HG03439 (cell line): ENCODE measurements at regions not wholly inside any gene's neighbourhood (a gene's known extent, or its start where the extent isn't known, plus 50 kb on each side); places are given as distances from the start of the nearest gene placed in this dataset.
"Not testable (repeated sequence)": the region's sequence is repeated elsewhere in the genome, so short reads cannot be mapped to it uniquely, and the experiment has no call there.

Experiments
- ATAC-seq: cut with Tn5 transposase; IDR thresholded peaks from one replicate; pipeline ENCODE4 v1.9.1; 2021; ENCODE audit warnings: mild to moderate bottlenecking, moderate library complexity; ENCODE audit not compliant: unreplicated experiment

GRCh38 chr1:196005426-196005825, 602.8 kb downstream of the KCNT2 start:
- ATAC-seq: no peak

- ATAC-seq: not testable (repeated sequence)
These were observed 603.9 kb downstream of the KCNT2 start for GRCh38 chr1:196004388-196004787.

- ATAC-seq: no peak
These were observed 605.3 kb downstream of the KCNT2 start for GRCh38 chr1:196002906-196003305.

GRCh38 chr1:196002296-196002695, 605.9 kb downstream of the KCNT2 start:
- not testable (repeated sequence) for ATAC-seq

GRCh38 chr1:196001188-196001587, 607.1 kb downstream of the KCNT2 start:
- ATAC-seq: no peak

GRCh38 chr1:195999022-195999421, 609.2 kb downstream of the KCNT2 start:
- ATAC-seq: no peak

- no peak for ATAC-seq
These were observed 626.6 kb downstream of the KCNT2 start for GRCh38 chr1:195981448-195982139.

- no peak for ATAC-seq
These were observed 628.6 kb downstream of the KCNT2 start for GRCh38 chr1:195979646-195980045.

GRCh38 chr1:195973311-195973904, 634.8 kb downstream of the KCNT2 start:
- no peak for ATAC-seq

GRCh38 chr1:195971589-195971988, 636.7 kb downstream of the KCNT2 start:
- no peak for ATAC-seq

GRCh38 chr1:195970209-195970608, 638.0 kb downstream of the KCNT2 start:
- no peak for ATAC-seq

GRCh38 chr1:195965475-195965874, 642.8 kb downstream of the KCNT2 start:
- no peak for ATAC-seq

- ATAC-seq: no peak
These were observed 643.2 kb downstream of the KCNT2 start for GRCh38 chr1:195965036-195965435.

GRCh38 chr1:195964516-195964915, 643.7 kb downstream of the KCNT2 start:
- ATAC-seq: no peak

- ATAC-seq: no peak
These were observed 646.2 kb downstream of the KCNT2 start for GRCh38 chr1:195962051-195962450.

GRCh38 chr1:195960580-195960979, 647.7 kb downstream of the KCNT2 start:
- ATAC-seq: no peak

- ATAC-seq: no peak
These were observed 650.1 kb downstream of the KCNT2 start for GRCh38 chr1:195958131-195958530.

GRCh38 chr1:195956845-195957244, 651.4 kb downstream of the KCNT2 start:
- ATAC-seq: no peak

GRCh38 chr1:195954848-195955247, 653.4 kb downstream of the KCNT2 start:
- no peak for ATAC-seq

GRCh38 chr1:195951313-195951712, 656.9 kb downstream of the KCNT2 start:
- no peak for ATAC-seq

GRCh38 chr1:195948123-195948895, 659.9 kb downstream of the KCNT2 start:
- no peak for ATAC-seq

- ATAC-seq: no peak
These were observed 661.7 kb downstream of the KCNT2 start for GRCh38 chr1:195946500-195946899.
